Kidney (tissue), 13 donors: ENCODE measurements at regions not wholly inside any gene's neighbourhood (a gene's known extent, or its start where the extent isn't known, plus 50 kb on each side); places are given as distances from the start of the nearest gene placed in this dataset.
"Not testable (repeated sequence)": the region's sequence is repeated elsewhere in the genome, so short reads cannot be mapped to it uniquely, and the experiment has no call there.

ENCODE experiments used
- DNase-seq, 5 donors: peaks; one replicate each; pipeline ENCODE4 v3.0.0-alpha.2; 2013 to 2020
- FAIRE-seq: peaks from 2 replicates; lab custom pipeline; 2012; peaks lifted over from hg19 to GRCh38; lab: Jason Lieb, UNC
- H3K27ac ChIP-seq, 2 donors: one replicate each; pipeline ENCODE4 v1.7.0; 2013; ENCODE audit warnings: low read depth in 2 of 2, low read length in 2 of 2, inconsistent platforms in 1 of 2
- H3K27me3 ChIP-seq: one replicate; pipeline ENCODE4 v1.7.1; 2013; ENCODE audit warnings: low read length, inconsistent platforms; ENCODE audit not compliant: control insufficient read depth, insufficient read depth
- H3K36me3 ChIP-seq, 3 donors: one replicate each; pipeline versions ENCODE4 v1.7.0 to v1.7.1; 2013; ENCODE audit warnings: low read length in 3 of 3, control low read depth in 1 of 3, inconsistent platforms in 1 of 3; ENCODE audit not compliant: insufficient read depth in 3 of 3, control insufficient read depth in 2 of 3
- H3K4me1 ChIP-seq, 3 donors: one replicate each; pipeline versions ENCODE4 v1.7.0 to v1.7.1; 2013; ENCODE audit warnings: low read length in 3 of 3, inconsistent platforms in 1 of 3, low read depth in 1 of 3; ENCODE audit not compliant: control insufficient read depth in 2 of 3, insufficient read depth in 2 of 3
- H3K4me3 ChIP-seq, 3 donors: one replicate each; pipeline versions ENCODE4 v1.7.0 to v1.8.1; 2013; ENCODE audit warnings: low read length in 3 of 3, control low read depth in 1 of 3, inconsistent platforms in 1 of 3
- H3K9ac ChIP-seq, 3 donors: one replicate each; pipeline versions ENCODE4 v1.7.0 to v1.7.1; 2013; ENCODE audit warnings: low read length in 3 of 3, control low read depth in 1 of 3, inconsistent platforms in 1 of 3
- H3K9me3 ChIP-seq, 3 donors: one replicate each; pipeline versions ENCODE4 v1.7.0 to v1.7.1; 2013; ENCODE audit warnings: low read length in 3 of 3, control low read depth in 1 of 3, inconsistent platforms in 1 of 3; ENCODE audit not compliant: control insufficient read depth in 2 of 3, insufficient read depth in 1 of 3
- CTCF ChIP-seq: IDR thresholded peaks from 3 replicates; pipeline ENCODE4 v1.5.1; 2012; ENCODE audit warnings: mild to moderate bottlenecking, moderate library complexity, borderline replicate concordance; ENCODE audit not compliant: insufficient read depth; ENCODE audit errors: extremely low read depth
- intact Hi-C: fragments of 100-400 bp; cut with DNase I; formaldehyde crosslinking; loops from one replicate; pipeline ENCODE4 v1.11.1; 2022
- donor health status: control.
- donor health status: control.
- donor health status: control.
- donor health status: control.
- donor health status: control.
- donor health status: DM: yes; HTN: yes; CAD: no.
- donor health status: Normal renal cell carcinoma (clear cell type).

DNA sequence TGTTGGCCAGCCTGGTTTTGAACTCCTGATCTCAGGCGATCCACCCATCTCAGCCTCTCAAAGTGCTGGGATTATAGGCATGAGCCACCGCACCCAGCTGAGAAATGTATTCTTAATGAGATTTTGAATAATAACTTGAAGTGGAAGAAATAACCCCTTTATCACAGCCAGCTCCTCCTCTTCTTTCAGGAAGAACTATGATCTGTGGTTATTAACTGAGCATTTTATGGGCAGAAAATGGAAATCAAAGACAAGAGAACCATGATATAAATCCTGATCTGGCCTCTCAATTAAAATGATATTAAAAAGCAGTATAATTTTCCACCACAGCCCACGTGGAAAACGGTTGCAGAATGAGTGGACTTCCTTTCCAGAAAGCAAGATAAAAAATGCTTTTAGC is 206.6 kb downstream of the PRELID2 start:
- FAIRE-seq (no peak), DNase-seq (no peak)
- no peak overlapping the region for H3K27ac ChIP-seq
- no peaks in the 10 kb centered on the region for H3K4me1 ChIP-seq
- intact Hi-C loops: no loop called here
- peaks cover 0 to 7% (median 0%) of the 10 kb centered on the region in 3 donors for H3K9me3 ChIP-seq
- H3K9ac ChIP-seq: no peak overlapping the region
- H3K36me3 ChIP-seq: no peaks in the 10 kb centered on the region
- no peaks in the 10 kb centered on the region for H3K27me3 ChIP-seq
- H3K4me3 ChIP-seq: no peak overlapping the region
- no peak for TF ChIP-seq CTCF

DNA sequence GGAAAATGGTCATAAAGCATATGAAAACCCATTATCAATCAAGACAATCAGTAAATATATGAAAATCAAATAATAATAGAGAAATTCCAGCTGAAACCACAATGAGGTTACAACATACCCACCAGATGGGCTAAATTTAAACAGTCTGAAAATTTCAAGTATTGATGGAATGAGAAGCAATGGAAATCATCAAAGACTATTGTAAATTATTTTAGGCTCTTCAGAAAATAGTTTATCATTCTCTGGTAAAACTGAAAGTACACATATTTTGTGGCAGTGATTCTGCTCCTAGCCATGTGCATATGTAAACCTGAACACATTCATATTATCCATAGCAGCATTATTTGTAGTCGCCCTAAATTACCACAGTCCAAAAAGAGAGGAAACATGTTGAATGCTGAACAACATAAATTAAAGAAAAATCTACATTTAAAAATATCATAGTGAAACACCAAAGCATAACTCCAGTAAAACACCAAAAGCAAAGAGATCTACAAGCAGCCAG is 215.3 kb downstream of the PRELID2 start:
- no peak overlapping the region for H3K27ac ChIP-seq
- FAIRE-seq (no peak), DNase-seq (no peak)
- H3K4me1 ChIP-seq: no peaks in the 10 kb centered on the region
- H3K27me3 ChIP-seq: no peaks in the 10 kb centered on the region
- H3K36me3 ChIP-seq: no peaks in the 10 kb centered on the region
- H3K9me3 ChIP-seq: peaks cover 0 to 9% (median 0%) of the 10 kb centered on the region in 3 donors
- no peak for TF ChIP-seq CTCF
- no peak overlapping the region for H3K4me3 ChIP-seq
- no peak overlapping the region for H3K9ac ChIP-seq
- intact Hi-C loops: no loop called here

- H3K9me3 ChIP-seq, H3K27me3 ChIP-seq, H3K36me3 ChIP-seq, H3K27ac ChIP-seq, DNase-seq, H3K4me1 ChIP-seq, H3K4me3 ChIP-seq, H3K9ac ChIP-seq, FAIRE-seq, intact Hi-C loops: not testable (repeated sequence)
These were observed 218.4 kb downstream of the PRELID2 start for GRCh38 chr5:145616739-145617138.

GRCh38 chr5:145598983-145599382 is 236.2 kb downstream of the PRELID2 start:
- intact Hi-C loops: no loop called here
- H3K36me3 ChIP-seq: no peaks in the 10 kb centered on the region
- no peak for TF ChIP-seq CTCF
- no peaks in the 10 kb centered on the region for H3K9me3 ChIP-seq
- no peaks in the 10 kb centered on the region for H3K4me1 ChIP-seq
- DNase-seq (no peak), FAIRE-seq (no peak)
- H3K4me3 ChIP-seq: no peak overlapping the region
- H3K27me3 ChIP-seq: no peaks in the 10 kb centered on the region
- no peak overlapping the region for H3K27ac ChIP-seq
- H3K9ac ChIP-seq: no peak overlapping the region
